Loucy (cell line): ENCODE measurements at regions not wholly inside any gene's neighbourhood (a gene's known extent, or its start where the extent isn't known, plus 50 kb on each side); places are given as distances from the start of the nearest gene placed in this dataset.

Experiments
- EZH2phosphoT487 ChIP-seq: fragments of 200-600 bp; IDR thresholded peaks from 2 replicates; pipeline ENCODE4 v1.6.1; 2018; ENCODE audit warnings: antibody characterized with exemption, mild to moderate bottlenecking, moderate library complexity, borderline replicate concordance
- TF ChIP-seq, protein P1 (sequence below): fragments of 200-600 bp; sonication (generic); conservative IDR thresholded peaks from 2 replicates; pipeline ENCODE4 v1.5.1; 2014; ENCODE audit warnings: mild to moderate bottlenecking, antibody characterized with exemption, low read length

DNA sequence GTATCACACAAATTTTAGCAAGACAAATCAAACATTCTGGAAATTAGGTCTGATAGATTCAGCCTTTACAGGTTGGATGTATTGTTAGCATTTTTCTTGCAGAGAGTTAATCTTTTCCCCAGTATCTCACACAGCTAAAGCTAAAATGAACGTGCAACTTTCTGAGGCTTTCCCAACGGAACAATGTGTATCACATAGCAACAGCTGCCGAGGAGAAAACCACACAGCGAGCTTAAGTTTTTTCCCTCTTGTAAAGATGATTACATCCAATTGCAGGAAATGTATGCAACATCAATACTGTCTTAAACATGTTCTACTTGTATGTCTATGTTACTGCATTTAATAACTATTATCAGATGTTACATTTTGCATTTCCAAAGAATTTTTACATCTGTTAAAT, 182.2 kb downstream of the CCDC59 start:
- TF ChIP-seq, protein P1, sequence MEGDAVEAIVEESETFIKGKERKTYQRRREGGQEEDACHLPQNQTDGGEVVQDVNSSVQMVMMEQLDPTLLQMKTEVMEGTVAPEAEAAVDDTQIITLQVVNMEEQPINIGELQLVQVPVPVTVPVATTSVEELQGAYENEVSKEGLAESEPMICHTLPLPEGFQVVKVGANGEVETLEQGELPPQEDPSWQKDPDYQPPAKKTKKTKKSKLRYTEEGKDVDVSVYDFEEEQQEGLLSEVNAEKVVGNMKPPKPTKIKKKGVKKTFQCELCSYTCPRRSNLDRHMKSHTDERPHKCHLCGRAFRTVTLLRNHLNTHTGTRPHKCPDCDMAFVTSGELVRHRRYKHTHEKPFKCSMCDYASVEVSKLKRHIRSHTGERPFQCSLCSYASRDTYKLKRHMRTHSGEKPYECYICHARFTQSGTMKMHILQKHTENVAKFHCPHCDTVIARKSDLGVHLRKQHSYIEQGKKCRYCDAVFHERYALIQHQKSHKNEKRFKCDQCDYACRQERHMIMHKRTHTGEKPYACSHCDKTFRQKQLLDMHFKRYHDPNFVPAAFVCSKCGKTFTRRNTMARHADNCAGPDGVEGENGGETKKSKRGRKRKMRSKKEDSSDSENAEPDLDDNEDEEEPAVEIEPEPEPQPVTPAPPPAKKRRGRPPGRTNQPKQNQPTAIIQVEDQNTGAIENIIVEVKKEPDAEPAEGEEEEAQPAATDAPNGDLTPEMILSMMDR, result no peak
- no peak for TF ChIP-seq EZH2phosphoT487
